ENCODE measurements at regions not wholly inside any gene's neighbourhood (a gene's known extent, or its start where the extent isn't known, plus 50 kb on each side); places are given as distances from the start of the nearest gene placed in this dataset.

DNA sequence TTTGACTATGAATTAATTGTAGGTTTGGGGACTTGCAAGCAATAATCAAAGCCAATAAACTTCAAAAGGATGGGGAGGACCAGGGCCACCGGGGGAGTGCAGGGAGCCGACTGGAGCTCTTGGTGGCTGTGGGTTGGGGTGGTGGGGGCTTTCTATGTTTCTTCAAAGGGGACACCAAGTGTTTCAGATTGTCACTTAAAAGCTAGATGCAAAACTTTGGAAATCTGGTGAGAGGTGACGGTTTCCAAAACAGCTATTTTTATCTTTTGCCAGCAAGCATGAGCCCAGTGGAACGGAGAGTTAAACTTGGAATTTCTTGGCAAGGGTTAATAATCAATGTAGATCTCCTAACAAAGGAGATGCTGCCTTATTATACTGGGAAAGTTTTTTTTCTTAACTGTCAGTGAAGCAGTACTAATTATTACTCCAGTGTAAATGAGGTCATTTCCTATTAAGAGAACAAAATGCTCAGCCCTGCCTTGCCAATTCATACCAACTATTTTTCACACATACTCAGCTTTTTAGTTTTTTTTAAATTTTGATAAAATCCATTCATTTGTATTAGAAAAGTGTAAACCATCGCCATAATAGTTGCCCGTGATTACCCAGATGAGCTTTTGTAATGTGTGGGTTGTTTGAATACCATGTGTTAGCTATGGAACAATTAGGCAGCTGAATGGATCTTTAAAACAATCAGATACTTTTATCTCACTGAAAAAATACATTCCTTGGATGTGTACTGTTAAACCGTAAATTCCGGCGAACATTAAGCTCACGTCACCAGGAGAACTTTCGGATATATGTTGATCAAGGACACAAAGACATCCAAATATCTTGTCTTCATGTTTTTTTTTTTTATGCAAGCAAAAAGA, 95.9 kb upstream of the ZNF536 start:
- TF ChIP-seq, protein P1, sequence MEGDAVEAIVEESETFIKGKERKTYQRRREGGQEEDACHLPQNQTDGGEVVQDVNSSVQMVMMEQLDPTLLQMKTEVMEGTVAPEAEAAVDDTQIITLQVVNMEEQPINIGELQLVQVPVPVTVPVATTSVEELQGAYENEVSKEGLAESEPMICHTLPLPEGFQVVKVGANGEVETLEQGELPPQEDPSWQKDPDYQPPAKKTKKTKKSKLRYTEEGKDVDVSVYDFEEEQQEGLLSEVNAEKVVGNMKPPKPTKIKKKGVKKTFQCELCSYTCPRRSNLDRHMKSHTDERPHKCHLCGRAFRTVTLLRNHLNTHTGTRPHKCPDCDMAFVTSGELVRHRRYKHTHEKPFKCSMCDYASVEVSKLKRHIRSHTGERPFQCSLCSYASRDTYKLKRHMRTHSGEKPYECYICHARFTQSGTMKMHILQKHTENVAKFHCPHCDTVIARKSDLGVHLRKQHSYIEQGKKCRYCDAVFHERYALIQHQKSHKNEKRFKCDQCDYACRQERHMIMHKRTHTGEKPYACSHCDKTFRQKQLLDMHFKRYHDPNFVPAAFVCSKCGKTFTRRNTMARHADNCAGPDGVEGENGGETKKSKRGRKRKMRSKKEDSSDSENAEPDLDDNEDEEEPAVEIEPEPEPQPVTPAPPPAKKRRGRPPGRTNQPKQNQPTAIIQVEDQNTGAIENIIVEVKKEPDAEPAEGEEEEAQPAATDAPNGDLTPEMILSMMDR (IDR thresholded peaks at IDR 0.05; ENCODE audit: low read length) = no peak
- no peak for TF ChIP-seq EZH2 (IDR thresholded peaks at IDR 0.05; ENCODE audit: borderline replicate concordance, low read length)
